B cell (primary cell): ENCODE measurements at regions not wholly inside any gene's neighbourhood (a gene's known extent, or its start where the extent isn't known, plus 50 kb on each side); places are given as distances from the start of the nearest gene placed in this dataset.
"Not testable (repeated sequence)": the region's sequence is repeated elsewhere in the genome, so short reads cannot be mapped to it uniquely, and the experiment has no call there.

Source experiments
- EZH2 ChIP-seq: IDR thresholded peaks from 2 replicates; pipeline ENCODE4 v1.6.1; 2012; ENCODE audit warnings: borderline replicate concordance, low read depth, mild to moderate bottlenecking, moderate library complexity, low read length; ENCODE audit not compliant: insufficient read depth, poor library complexity, severe bottlenecking
- TF ChIP-seq, protein P1 (sequence below): fragments of 200-600 bp; IDR thresholded peaks from one replicate; pipeline ENCODE4 v1.8.0; 2022; ENCODE audit warnings: antibody characterized with exemption, mild to moderate bottlenecking

GRCh38 chr6:79131220-79131619 is 53.2 kb upstream of the PHIP start:
- TF ChIP-seq, protein P1, sequence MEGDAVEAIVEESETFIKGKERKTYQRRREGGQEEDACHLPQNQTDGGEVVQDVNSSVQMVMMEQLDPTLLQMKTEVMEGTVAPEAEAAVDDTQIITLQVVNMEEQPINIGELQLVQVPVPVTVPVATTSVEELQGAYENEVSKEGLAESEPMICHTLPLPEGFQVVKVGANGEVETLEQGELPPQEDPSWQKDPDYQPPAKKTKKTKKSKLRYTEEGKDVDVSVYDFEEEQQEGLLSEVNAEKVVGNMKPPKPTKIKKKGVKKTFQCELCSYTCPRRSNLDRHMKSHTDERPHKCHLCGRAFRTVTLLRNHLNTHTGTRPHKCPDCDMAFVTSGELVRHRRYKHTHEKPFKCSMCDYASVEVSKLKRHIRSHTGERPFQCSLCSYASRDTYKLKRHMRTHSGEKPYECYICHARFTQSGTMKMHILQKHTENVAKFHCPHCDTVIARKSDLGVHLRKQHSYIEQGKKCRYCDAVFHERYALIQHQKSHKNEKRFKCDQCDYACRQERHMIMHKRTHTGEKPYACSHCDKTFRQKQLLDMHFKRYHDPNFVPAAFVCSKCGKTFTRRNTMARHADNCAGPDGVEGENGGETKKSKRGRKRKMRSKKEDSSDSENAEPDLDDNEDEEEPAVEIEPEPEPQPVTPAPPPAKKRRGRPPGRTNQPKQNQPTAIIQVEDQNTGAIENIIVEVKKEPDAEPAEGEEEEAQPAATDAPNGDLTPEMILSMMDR, result not testable (repeated sequence)
- not testable (repeated sequence) for TF ChIP-seq EZH2
